Left ventricle myocardium superior (tissue), 1 donor: ENCODE measurements at regions not wholly inside any gene's neighbourhood (a gene's known extent, or its start where the extent isn't known, plus 50 kb on each side); places are given as distances from the start of the nearest gene placed in this dataset.
"Not testable (repeated sequence)": the region's sequence is repeated elsewhere in the genome, so short reads cannot be mapped to it uniquely, and the experiment has no call there.

Experiments
- ATAC-seq: fragments of 200-7000 bp; cut with Tn5 transposase; one replicate; pipeline ENCODE4 v1.9.1; 2020; ENCODE audit warnings: mild to moderate bottlenecking, moderate library complexity
- DNase-seq: peaks from one replicate; pipeline ENCODE4 v3.0.0-alpha.2; 2020
- intact Hi-C: fragments of 100-400 bp; cut with micrococcal nuclease; formaldehyde crosslinking; loops from one replicate; pipeline ENCODE4 v1.11.0; 2022
- donor health status: DM: no; HTN: yes; CAD: no; lungs with severe emphysema.

- no peak for DNase-seq
- intact Hi-C loops = no loop called here
- ATAC-seq = no peak
Observed at GRCh38 chr5:104001136-104001535, 438.5 kb upstream of the NUDT12 start.

- DNase-seq (no peak), ATAC-seq (no peak)
- intact Hi-C loops = no loop called here
Observed at GRCh38 chr5:103993031-103993430, 430.4 kb upstream of the NUDT12 start.

DNA sequence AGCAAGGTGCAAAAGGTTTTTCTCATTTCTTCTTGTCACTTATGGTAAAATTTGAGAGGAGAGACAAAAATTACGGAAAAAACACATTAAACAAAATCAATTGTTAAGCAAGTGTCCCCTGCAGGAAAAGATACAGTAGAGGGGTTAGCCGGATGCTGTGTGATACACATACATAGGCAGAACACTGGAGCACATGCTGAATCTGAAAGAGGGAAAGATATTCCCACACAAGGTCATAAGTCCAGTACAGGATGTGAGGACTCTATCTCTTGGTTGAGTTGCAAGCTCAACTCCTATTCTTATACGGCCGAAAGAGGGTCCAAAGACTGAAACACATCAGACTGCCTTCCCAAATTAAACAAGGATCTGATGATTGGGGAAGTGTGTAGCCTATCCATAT is 427.5 kb upstream of the NUDT12 start:
- intact Hi-C loops = no loop called here
- no peak for DNase-seq
- no peak for ATAC-seq

DNA sequence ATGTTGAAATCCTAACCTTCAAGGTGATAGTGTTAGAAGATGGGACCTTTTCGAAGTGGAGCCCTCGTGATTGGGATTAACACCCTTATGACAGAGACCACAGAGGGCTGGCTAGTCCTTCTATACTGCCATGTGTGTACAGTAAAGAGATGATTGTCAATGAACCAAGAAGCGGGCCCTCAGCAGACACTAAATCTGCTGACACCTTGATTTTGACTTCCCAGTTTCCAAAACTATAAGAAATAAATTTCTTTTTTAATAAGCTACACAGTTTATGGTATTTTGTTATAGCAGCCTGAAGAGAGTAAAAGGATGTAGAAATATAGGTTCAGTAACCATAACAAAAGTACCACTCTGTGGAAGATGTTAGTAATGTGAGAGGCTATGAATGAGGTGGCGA is 419.0 kb upstream of the NUDT12 start:
- no peak for ATAC-seq
- DNase-seq = no peak

GRCh38 chr5:103973669-103974068 is 411.1 kb upstream of the NUDT12 start:
- DNase-seq = no peak
- intact Hi-C loops = no loop called here
- no peak for ATAC-seq

More for the DNA sequence above, 419.0 kb upstream of the NUDT12 start:
- intact Hi-C loops = no loop called here

DNA sequence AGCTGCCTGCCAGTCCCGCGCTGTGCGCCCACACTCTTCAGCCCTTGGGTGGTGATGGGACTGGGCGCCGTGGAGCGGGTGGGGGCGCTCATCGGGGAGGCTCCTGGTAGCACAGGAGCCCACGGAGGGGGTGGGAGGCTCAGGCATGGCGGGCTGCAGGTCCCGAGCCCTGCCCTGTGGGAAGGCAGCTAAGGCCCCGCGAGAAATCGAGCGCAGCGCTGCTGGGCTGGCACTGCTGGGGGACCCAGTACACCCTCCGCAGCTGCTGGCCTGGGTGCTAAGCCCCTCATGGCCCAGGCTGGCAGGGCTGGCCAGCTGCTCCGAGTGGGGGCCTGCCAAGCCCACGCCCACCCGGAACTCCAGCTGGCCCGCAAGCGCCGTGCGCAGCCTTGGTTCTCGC is 403.7 kb upstream of the NUDT12 start:
- intact Hi-C loops, ATAC-seq, DNase-seq: not testable (repeated sequence)

DNA sequence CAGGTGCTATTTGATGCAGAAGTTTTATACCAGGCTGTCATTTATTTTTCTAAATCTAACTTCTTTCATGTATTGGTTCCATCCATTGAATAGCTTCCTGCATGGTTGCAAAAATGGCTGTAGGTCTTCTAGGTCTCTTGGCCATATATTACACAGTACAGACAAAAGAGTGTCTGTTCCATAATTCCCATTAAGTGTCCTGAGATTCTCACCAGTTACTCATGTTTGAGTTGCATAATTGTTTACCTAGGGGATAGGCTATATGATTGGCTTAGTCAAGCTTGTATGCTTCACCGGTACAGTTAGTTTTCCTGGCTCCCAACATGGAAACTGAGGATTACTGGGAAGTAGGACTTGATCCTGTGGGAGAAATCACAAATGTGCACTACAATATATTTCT is 399.4 kb upstream of the NUDT12 start:
- intact Hi-C loops = no loop called here
- no peak for ATAC-seq
- no peak for DNase-seq

DNA sequence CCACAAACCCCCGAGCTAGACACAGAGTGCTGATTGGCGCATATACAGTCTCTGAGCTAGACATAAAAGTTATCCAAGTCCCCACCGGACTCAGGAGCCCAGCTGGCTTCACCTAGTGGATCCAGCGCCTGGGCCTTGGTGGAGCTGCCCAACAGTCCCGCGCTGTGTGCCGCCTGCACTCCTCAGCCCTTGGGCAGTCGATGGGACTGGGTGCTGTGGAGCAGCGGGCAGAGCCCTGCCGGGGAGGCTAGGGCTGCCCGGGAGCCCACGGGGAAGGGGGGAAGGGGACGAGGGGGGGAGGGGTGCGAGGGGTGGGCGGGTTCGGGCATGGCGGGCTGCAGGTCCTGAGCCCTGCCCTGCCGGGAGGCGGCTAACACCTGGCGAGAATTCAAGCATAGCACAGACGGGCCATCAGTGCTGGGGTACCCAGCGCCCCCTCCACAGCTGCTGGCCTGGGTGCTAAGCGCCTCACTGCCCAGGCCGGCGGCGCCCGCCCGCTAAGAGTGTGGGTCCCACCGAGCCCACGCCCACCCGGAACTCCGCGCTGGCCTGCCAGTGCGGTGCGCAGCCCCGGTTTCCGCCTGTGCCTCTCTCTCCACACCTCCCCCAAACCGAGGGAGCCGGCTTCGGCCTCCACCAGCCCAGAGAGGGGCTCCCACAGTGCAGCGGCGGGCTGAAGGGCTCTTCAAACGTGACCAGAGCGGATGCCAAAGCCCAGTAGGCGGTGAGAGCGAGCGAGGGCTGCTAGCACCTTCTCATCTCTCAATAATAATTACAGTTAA is 391.2 kb upstream of the NUDT12 start:
- DNase-seq = no peak
- no peak for ATAC-seq
- intact Hi-C loops = no loop called here

DNA sequence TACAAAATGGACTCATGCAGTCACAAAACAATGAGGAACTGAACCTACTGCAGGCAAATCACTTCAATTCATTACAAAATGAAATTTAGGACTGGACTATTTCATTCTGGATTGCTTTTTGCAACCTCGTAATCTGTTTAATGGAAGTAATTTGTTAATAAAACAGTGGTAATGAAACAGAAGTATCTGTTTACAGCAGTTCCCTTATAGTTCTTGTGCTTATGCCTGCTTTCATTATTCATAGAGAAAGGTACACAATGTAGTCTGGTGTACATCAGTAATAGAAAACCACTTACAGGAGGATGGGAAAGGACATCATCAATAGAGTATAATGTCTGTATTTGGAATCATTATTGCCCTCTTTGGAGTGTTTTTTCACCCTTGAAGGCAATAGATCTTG is 389.2 kb upstream of the NUDT12 start:
- DNase-seq (no peak), ATAC-seq (no peak)
- intact Hi-C loops = no loop called here

GRCh38 chr5:103943230-103943629 is 380.6 kb upstream of the NUDT12 start:
- intact Hi-C loops = no loop called here
- no peak for DNase-seq
- no peak for ATAC-seq

DNA sequence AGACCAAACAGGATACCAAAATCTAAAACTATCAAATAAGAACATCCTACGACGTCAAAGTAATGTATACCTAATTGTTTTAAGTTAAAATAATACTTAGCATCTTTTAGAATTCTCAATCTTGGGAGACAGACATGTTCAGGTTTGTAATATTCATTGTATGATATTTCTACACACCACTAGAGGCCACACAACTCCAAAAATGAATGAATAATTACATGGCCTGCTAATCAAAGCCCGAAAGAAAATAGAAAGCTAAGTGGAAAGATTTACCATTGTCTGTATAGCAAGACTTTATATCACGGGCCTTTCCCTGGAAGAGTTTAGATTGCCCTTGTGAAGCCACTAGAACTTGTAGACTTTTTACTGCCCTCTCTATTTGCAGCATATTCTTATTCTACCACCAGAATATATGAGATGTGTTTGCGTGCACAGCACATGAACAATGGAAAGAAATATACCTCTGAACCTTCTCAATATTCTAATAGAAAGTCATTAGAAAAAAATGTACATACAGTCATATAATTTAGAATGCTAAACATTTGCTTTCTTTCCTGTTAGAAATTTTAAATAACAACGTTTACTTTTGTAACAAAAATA is 380.1 kb upstream of the NUDT12 start:
- no peak for ATAC-seq
- DNase-seq = no peak
- intact Hi-C loops = no loop called here

DNA sequence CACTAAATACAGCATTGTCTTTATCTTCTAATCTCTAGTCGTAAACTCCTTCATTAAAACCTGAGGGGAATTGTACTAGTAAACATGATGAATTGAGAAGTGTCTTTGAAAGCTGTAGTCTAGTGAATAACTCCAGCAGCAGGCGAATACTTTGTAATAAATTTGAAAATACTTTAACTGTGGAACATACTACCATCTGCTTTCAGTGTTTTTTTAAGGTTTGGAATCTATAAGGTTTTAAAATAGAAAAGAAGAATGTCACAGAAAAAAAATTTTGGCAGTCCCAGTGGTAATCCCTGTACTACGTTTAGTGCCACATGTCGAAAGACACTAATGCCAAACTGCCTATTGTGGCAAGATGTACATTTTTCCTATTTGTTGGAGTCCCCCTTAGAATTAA is 379.0 kb upstream of the NUDT12 start:
- no peak for DNase-seq
- no peak for ATAC-seq
- intact Hi-C loops = no loop called here

DNA sequence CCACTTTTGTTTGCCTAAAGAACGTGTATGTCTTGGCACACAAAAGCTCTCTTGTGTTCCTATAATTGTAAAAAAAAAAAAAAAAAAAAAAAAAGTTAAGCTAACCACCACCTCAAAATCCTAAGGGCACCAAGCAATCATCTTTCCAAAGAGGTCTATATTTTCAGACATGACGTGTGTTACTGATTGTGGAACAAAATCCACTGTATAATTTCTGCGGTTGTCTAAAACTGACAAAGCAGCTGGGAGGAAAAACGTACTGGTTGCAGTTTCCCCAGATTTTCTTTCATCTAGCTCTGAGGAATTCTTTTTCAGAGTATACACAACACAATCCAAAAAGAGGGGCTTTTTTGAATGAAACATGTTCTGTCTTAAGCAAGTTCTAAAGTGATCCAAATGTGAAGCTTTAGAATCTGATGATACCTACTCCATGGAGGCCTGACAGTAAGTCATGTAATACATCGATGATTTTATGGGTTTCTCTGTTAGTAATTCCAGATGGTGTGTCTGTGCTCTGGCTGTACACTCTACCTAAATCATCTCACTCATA is 375.6 kb upstream of the NUDT12 start:
- no peak for ATAC-seq
- intact Hi-C loops = no loop called here

GRCh38 chr5:103929338-103930013 is 366.9 kb upstream of the NUDT12 start:
- ATAC-seq (no peak), DNase-seq (no peak)
- intact Hi-C loops = no loop called here

More for the DNA sequence above, 375.6 kb upstream of the NUDT12 start:
- DNase-seq = no peak

DNA sequence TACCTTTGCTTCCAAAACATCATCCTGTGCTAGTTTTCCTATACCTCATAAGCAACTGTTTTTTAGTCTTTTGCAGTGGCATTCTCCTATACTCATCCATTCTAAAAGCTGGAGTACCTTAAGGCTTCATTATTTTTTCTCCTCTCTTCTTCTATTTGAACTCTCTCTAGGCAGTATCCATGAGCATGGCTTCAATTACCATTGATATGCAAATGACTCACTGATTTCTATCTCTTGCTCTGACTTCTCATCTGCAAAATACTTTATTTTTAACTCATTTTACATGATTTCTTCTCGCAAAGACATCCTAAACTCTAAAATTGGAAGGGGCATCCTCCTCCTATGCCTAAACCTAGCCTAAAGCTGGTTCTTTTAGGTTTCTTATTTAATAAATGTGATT is 365.1 kb upstream of the NUDT12 start:
- DNase-seq (no peak), ATAC-seq (no peak)
- intact Hi-C loops = no loop called here

GRCh38 chr5:103923616-103924168 is 361.1 kb upstream of the NUDT12 start:
- intact Hi-C loops = no loop called here
- ATAC-seq = no peak
- no peak for DNase-seq

GRCh38 chr5:103919506-103919905 is 356.9 kb upstream of the NUDT12 start:
- intact Hi-C loops = no loop called here
- no peak for ATAC-seq
- DNase-seq = no peak

DNA sequence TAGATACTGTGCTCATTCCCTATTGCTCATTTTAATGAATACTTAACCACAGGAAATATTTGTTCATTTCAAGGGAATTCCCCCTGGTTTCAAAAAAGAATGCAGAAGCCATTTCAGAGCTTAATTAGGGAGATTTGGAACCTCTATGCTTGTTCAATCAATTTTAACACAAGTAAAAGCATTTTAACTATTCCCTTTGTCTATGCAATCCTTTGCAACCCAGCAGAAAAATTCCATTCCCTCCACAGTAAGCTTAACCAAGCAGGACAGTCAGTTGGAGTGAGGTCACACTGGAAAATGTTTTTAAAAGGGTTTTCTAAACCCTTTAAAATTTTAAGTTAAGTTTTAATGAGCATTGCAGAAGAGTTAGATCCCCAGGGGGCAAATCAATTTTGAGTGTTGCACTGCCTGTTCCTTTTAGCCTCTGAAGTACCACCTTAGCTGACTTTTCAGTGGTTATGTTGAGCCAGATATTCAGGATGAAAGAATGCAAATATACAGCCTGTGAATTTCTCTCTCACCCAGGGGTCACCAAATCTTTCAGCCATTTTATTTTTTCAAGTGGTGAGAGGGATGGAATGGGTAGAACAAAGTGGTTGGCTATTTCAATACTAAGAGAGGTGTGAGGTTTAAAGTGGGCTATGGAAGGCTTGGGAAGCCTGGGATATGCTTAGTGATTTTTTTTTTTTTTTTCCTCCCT is 356.2 kb upstream of the NUDT12 start:
- DNase-seq = no peak
- intact Hi-C loops = no loop called here
- no peak for ATAC-seq

- no peak for ATAC-seq
- intact Hi-C loops = no loop called here
- no peak for DNase-seq
Observed at GRCh38 chr5:103915081-103915480, 352.5 kb upstream of the NUDT12 start.
